ENCODE measurements at regions not wholly inside any gene's neighbourhood (a gene's known extent, or its start where the extent isn't known, plus 50 kb on each side); places are given as distances from the start of the nearest gene placed in this dataset.
A peak's percentile ranks its signal among the peaks of the same experiment; 100 is the strongest.
"Not testable (repeated sequence)": the region's sequence is repeated elsewhere in the genome, so short reads cannot be mapped to it uniquely, and the experiment has no call there.

DNA sequence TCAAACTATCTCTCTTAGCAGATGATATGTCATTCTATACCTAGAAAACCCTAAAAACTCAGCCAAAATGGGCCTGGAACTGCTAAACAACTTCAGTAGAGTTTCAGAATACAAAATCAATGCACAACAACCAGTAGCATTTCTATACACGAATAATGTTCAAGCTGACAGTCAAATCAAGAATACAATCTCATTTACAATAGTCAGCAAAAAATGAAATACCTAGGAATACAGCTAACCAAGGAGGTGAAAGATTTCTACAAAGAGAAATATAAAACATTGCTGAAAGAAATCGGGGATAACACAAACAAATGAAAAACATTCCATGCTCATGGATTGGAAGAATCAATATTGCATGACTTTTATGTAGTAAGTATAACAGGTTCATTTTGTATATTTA lies 804.8 kb downstream of the SLITRK1 start:
- no peak for DNase-seq (ENCODE audit: low read depth)
- Histone ChIP-seq H3K4me3 (ENCODE audit: low read depth, low read length) (no peak overlapping the region), H3K27me3 (ENCODE audit: control insufficient read depth, insufficient read depth, low read length) (no peaks in the 10 kb centered on the region), H3K36me3 (ENCODE audit: control insufficient read depth, insufficient read depth, low read length) (no peaks in the 10 kb centered on the region)
- no peak for TF ChIP-seq CTCF (IDR thresholded peaks at IDR 0.05; ENCODE audit: insufficient read depth, low read length, poor library complexity, severe bottlenecking)

DNA sequence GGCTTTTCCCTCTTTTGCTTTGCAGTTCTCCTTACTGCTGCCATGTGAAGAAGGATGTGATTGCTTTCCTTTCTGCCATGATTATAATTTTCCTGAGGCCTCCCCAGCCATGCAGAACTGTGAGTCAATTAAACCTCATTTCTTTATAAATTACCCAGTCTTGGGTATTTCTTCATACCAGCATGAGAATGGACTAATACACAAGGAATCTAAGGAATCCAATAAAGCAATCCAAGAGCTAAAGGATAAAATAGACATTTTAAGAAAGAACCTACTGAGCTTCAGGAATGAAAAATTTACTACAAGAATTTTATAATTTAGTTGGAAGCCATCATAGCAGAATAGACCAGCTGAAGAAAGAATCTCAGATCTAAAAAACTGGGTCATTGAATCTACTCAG lies 808.3 kb downstream of the SLITRK1 start:
- H3K27me3 ChIP-seq (ENCODE audit: control insufficient read depth, insufficient read depth, low read length); H3K36me3 ChIP-seq (ENCODE audit: control insufficient read depth, insufficient read depth, low read length); DNase-seq (ENCODE audit: low read depth); H3K4me3 ChIP-seq (ENCODE audit: low read depth, low read length): not testable (repeated sequence)

GRCh38 chr13:83065108-83065507 lies 817.2 kb downstream of the SLITRK1 start:
- no peak for TF ChIP-seq CTCF (IDR thresholded peaks at IDR 0.05; ENCODE audit: insufficient read depth, low read length, poor library complexity, severe bottlenecking)
- Histone ChIP-seq H3K27me3 (ENCODE audit: control insufficient read depth, insufficient read depth, low read length) (no peaks in the 10 kb centered on the region), H3K36me3 (ENCODE audit: control insufficient read depth, insufficient read depth, low read length) (no peaks in the 10 kb centered on the region), H3K4me3 (ENCODE audit: low read depth, low read length) (no peak overlapping the region)
- DNase-seq (ENCODE audit: low read depth) = no peak

- TF ChIP-seq CTCF (IDR thresholded peaks at IDR 0.05; ENCODE audit: insufficient read depth, low read length, poor library complexity, severe bottlenecking) = no peak
- Histone ChIP-seq H3K36me3 (ENCODE audit: control insufficient read depth, insufficient read depth, low read length) (no peaks in the 10 kb centered on the region), H3K27me3 (ENCODE audit: control insufficient read depth, insufficient read depth, low read length) (no peaks in the 10 kb centered on the region), H3K4me3 (ENCODE audit: low read depth, low read length) (no peak overlapping the region)
- no peak for DNase-seq (ENCODE audit: low read depth)
Observed at GRCh38 chr13:83057119-83057518, 825.2 kb downstream of the SLITRK1 start.

DNA sequence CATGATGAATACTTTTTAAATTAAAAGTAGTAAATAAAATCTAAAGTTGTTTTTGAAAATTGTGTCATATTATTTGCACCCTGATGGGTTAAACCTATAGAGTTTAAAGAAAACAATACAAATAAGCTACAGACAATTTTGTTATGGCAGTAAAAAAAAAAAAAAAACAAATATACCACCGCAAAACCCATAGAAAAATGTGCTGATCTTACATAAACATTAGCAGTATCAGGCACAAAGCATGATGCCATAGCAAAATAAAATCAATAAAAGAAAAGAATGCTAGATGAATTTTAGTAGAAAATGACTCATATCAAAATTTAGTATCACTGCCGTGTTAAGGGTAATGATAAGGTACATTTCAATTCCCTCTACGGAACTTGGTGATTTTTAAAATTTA lies 826.0 kb downstream of the SLITRK1 start:
- DNase-seq (ENCODE audit: low read depth) = no peak
- H3K36me3 ChIP-seq (ENCODE audit: control insufficient read depth, insufficient read depth, low read length) = no peaks in the 10 kb centered on the region
- no peak for TF ChIP-seq CTCF (IDR thresholded peaks at IDR 0.05; ENCODE audit: insufficient read depth, low read length, poor library complexity, severe bottlenecking)
- H3K4me3 ChIP-seq (ENCODE audit: low read depth, low read length) = no peak overlapping the region
- H3K27me3 ChIP-seq (ENCODE audit: control insufficient read depth, insufficient read depth, low read length) = no peaks in the 10 kb centered on the region

DNA sequence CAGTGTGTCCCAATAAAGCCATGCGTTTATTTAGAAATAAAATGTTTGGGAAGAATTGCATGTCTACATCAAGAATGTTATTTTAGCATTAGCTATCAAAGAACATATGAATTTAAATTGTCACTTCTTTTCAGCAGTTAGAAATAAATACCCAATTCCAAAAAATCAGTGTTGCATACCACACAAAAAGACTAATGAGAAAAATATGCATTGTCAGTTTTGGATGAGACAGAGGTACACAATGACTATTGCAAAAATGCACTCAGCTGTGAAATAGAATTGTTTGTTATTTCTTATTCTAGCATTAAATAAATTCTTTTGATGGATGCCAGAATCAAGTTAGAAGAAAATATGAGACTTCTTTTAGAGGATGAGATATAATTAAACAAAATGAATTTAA lies 833.9 kb downstream of the SLITRK1 start:
- Histone ChIP-seq H3K4me3 (ENCODE audit: low read depth, low read length) (no peak overlapping the region), H3K27me3 (ENCODE audit: control insufficient read depth, insufficient read depth, low read length) (no peaks in the 10 kb centered on the region), H3K36me3 (ENCODE audit: control insufficient read depth, insufficient read depth, low read length) (no peaks in the 10 kb centered on the region)
- peak; percentile 5 for DNase-seq (ENCODE audit: low read depth)
- TF ChIP-seq CTCF (IDR thresholded peaks at IDR 0.05; ENCODE audit: insufficient read depth, low read length, poor library complexity, severe bottlenecking) = no peak
